ENCODE measurements at regions not wholly inside any gene's neighbourhood (a gene's known extent, or its start where the extent isn't known, plus 50 kb on each side); places are given as distances from the start of the nearest gene placed in this dataset.

DNA sequence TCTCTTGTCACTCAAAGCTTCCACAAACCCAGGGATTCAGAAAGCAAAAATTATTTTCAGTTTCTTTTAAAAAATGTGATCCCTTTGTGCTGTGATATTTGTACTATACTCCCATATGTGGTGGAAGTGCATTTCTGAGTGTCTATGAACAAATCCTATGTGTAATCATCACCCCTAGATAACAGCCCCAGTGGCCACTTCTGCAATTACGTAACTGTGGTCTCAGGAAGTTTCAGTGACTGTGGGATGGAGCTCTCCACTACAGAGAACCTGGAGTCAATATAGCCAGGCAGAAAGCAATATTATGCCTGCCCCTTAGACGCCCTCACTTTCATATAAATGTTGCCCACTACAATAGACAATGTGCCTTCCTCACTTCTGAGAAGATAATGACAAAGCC, 1101.7 kb upstream of the GHITM start:
- H3K27ac ChIP-seq, result no peak overlapping the region
- H3K4me3 ChIP-seq, result no peak overlapping the region
- 36 to 55% methylated on average over 1 of the region's 2 CpGs for WGBS, 2 donors (ENCODE audit: low coverage in 1 of 2)
- no peak for ATAC-seq
- H3K36me3 ChIP-seq, result no peaks in the 10 kb centered on the region
- TF ChIP-seq POLR2AphosphoS5 (IDR thresholded peaks at IDR 0.05) (no peak), POLR2A (IDR thresholded peaks at IDR 0.05) (no peak), EP300 (IDR thresholded peaks at IDR 0.05) (no peak)
- TF ChIP-seq, protein P1, sequence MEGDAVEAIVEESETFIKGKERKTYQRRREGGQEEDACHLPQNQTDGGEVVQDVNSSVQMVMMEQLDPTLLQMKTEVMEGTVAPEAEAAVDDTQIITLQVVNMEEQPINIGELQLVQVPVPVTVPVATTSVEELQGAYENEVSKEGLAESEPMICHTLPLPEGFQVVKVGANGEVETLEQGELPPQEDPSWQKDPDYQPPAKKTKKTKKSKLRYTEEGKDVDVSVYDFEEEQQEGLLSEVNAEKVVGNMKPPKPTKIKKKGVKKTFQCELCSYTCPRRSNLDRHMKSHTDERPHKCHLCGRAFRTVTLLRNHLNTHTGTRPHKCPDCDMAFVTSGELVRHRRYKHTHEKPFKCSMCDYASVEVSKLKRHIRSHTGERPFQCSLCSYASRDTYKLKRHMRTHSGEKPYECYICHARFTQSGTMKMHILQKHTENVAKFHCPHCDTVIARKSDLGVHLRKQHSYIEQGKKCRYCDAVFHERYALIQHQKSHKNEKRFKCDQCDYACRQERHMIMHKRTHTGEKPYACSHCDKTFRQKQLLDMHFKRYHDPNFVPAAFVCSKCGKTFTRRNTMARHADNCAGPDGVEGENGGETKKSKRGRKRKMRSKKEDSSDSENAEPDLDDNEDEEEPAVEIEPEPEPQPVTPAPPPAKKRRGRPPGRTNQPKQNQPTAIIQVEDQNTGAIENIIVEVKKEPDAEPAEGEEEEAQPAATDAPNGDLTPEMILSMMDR (IDR thresholded peaks at IDR 0.05), result no peak
- H3K27me3 ChIP-seq, result no peaks in the 10 kb centered on the region
- peaks cover 0 to 10% (median 0%) of the 10 kb centered on the region in 3 donors for H3K9me3 ChIP-seq
- H3K4me1 ChIP-seq, result no peaks in the 10 kb centered on the region

DNA sequence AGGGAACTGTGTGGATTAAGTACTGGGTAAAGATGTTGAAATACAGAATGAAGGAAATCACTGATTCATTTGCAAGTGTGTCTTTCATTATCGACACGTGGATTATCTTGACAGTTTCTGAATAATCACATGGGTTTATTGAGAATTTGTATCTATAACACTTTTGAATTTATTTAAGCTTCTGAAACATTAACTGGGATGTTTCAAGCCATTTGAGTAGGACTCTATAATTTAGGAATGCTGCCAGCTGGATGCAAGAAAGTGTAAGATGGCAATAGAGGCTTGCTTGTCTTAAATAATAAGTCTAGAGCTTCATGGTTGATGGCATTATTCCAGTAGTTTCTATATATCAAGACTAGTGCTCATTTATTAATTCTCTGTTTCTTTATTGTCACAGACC, 1100.7 kb upstream of the GHITM start:
- no peaks in the 10 kb centered on the region for H3K36me3 ChIP-seq
- H3K27ac ChIP-seq, result no peak overlapping the region
- WGBS, 2 donors (ENCODE audit: low coverage in 1 of 2), result 56 to 64% methylated on average over 2 of the region's 2 CpGs
- H3K9me3 ChIP-seq, result peaks cover 0 to 10% (median 0%) of the 10 kb centered on the region in 3 donors
- no peaks in the 10 kb centered on the region for H3K4me1 ChIP-seq
- no peak for TF ChIP-seq POLR2AphosphoS5 (IDR thresholded peaks at IDR 0.05)
- TF ChIP-seq EP300 (IDR thresholded peaks at IDR 0.05), result no peak
- TF ChIP-seq, protein P1 (IDR thresholded peaks at IDR 0.05), result no peak
- no peak for TF ChIP-seq POLR2A (IDR thresholded peaks at IDR 0.05)
- H3K27me3 ChIP-seq, result no peaks in the 10 kb centered on the region
- no peak overlapping the region for H3K4me3 ChIP-seq
- no peak for ATAC-seq

DNA sequence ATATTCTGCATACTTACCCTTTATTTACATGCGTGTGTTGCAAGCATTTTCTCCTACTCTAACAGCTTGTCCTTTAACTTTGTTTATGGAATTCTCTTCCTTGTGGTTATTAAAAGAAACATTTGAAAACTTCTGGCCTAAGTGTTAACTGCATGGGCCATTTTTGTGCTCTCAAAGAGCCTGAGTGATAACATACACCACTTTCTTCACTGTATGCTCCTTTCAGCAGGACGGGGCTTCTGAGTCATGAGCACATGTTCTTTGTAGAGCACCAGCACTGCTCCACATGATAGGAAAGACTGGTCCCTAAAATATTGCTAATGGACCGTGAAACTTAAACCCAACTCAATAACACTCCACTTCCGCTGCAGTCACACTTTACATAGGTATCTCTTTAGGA, 1093.6 kb upstream of the GHITM start:
- WGBS, 2 donors (ENCODE audit: low coverage in 1 of 2), result 71 to 86% methylated on average over 4 of the region's 4 CpGs

DNA sequence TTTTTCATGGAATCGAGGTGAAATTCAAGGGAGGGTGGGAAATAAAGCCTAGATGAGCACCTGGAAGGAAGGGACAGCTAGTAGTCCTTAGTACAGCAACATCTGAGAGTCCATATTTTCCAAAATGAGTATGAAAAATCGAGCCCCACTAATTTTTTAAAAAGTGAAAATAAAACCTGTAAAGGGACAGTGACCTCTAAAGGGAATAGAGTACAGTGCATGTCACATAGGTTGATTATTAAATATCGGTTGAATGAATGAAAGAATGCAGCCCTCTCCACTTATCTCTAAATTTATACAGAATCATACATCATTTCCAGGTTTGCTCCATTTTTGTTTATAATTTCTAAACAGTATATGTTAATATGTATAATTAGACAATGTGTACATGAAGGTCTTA, 1088.5 kb upstream of the GHITM start:
- Histone ChIP-seq H3K9me3 (no peaks in the 10 kb centered on the region), H3K36me3 (no peaks in the 10 kb centered on the region), H3K4me3 (no peak overlapping the region), H3K27me3 (no peaks in the 10 kb centered on the region), H3K27ac (no peak overlapping the region), H3K4me1 (no peaks in the 10 kb centered on the region)
- no peak for ATAC-seq
- no peak for TF ChIP-seq POLR2A (IDR thresholded peaks at IDR 0.05)
- TF ChIP-seq EP300 (IDR thresholded peaks at IDR 0.05), result no peak
- TF ChIP-seq, protein P1 (IDR thresholded peaks at IDR 0.05), result no peak
- no peak for TF ChIP-seq POLR2AphosphoS5 (IDR thresholded peaks at IDR 0.05)
- 28 to 49% methylated on average over 2 to 3 of the region's 3 CpGs for WGBS, 2 donors (ENCODE audit: low coverage in 1 of 2)

More for the DNA sequence above, 1093.6 kb upstream of the GHITM start:
- no peak for TF ChIP-seq EP300 (IDR thresholded peaks at IDR 0.05)
- TF ChIP-seq, protein P1 (IDR thresholded peaks at IDR 0.05), result no peak
- TF ChIP-seq POLR2AphosphoS5 (IDR thresholded peaks at IDR 0.05), result no peak
- TF ChIP-seq POLR2A (IDR thresholded peaks at IDR 0.05), result no peak
- H3K4me1 ChIP-seq, result no peaks in the 10 kb centered on the region
- H3K27me3 ChIP-seq, result no peaks in the 10 kb centered on the region
- ATAC-seq, result no peak
- H3K9me3 ChIP-seq, result no peaks in the 10 kb centered on the region
- no peak overlapping the region for H3K4me3 ChIP-seq
- H3K36me3 ChIP-seq, result no peaks in the 10 kb centered on the region
- H3K27ac ChIP-seq, result no peak overlapping the region

DNA sequence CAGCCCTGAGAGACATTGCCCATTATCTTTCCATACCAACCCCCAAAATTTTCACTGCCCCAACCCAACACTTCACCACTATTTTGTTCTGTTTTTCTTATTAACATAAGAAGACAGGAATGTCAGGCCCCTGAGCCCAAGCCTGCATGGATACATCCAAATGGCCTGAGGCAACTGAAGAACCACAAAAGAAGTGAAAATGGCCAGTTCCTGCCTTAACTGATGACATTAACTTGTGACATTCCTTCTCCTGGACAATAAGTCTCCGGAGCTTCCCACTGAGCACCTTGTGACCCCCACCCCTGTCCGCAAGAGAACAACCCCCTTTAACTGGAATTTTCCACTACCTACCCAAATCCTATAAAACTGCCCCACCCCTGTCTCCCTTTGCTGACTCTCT, 1076.4 kb upstream of the GHITM start:
- no peaks in the 10 kb centered on the region for H3K36me3 ChIP-seq
- H3K27ac ChIP-seq, result no peak overlapping the region
- H3K4me1 ChIP-seq, result no peaks in the 10 kb centered on the region
- no peak overlapping the region for H3K4me3 ChIP-seq
- H3K27me3 ChIP-seq, result no peaks in the 10 kb centered on the region
- TF ChIP-seq POLR2AphosphoS5 (IDR thresholded peaks at IDR 0.05) (no peak), POLR2A (IDR thresholded peaks at IDR 0.05) (no peak)
- TF ChIP-seq, protein P1 (IDR thresholded peaks at IDR 0.05), result no peak
- no peak for ATAC-seq
- no peaks in the 10 kb centered on the region for H3K9me3 ChIP-seq
- 88 to 94% methylated on average over 2 of the region's 2 CpGs for WGBS, 2 donors (ENCODE audit: low coverage in 1 of 2)
